GM13976 (cell line): ENCODE measurements at regions not wholly inside any gene's neighbourhood (a gene's known extent, or its start where the extent isn't known, plus 50 kb on each side); places are given as distances from the start of the nearest gene placed in this dataset.

ENCODE experiments used
- DNase-seq: peaks from one replicate; pipeline ENCODE4 v3.0.0; 2012; ENCODE audit warnings: low spot score
- in situ Hi-C: fragments of 300-500 bp; cut with MboI; formaldehyde crosslinking; loops from one replicate; pipeline ENCODE4 v1.12.0; 2022; ENCODE audit warnings: low sequenced_read_pairs, mixed read lengths, inconsistent platforms; ENCODE audit not compliant: unreplicated experiment
- TF ChIP-seq, protein P1 (sequence below): IDR thresholded peaks from 2 replicates; pipeline ENCODE4 v1.5.1; 2012; ENCODE audit warnings: borderline replicate concordance, mild to moderate bottlenecking; ENCODE audit not compliant: insufficient read depth; ENCODE audit errors: extremely low read depth, missing control alignments, control extremely low read depth

DNA sequence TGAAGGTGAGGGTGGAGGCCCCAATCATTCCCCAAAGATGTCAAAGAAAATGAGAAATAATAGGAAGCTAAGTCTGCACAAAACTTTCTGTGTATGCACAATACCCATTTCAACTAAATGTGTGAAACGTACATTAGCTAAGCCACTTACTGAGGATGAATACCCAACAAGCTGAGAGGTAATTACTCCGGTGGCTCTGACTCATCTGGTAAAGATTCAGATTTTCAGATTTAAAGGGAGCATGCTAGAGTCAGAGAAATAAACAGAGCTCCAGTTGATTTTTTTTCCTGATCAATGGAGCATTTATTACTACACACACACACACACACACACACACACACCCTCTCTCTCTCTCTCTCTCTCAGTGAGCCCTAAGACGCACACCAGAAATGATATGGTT, 194.8 kb upstream of the ARGLU1 start:
- TF ChIP-seq, protein P1, sequence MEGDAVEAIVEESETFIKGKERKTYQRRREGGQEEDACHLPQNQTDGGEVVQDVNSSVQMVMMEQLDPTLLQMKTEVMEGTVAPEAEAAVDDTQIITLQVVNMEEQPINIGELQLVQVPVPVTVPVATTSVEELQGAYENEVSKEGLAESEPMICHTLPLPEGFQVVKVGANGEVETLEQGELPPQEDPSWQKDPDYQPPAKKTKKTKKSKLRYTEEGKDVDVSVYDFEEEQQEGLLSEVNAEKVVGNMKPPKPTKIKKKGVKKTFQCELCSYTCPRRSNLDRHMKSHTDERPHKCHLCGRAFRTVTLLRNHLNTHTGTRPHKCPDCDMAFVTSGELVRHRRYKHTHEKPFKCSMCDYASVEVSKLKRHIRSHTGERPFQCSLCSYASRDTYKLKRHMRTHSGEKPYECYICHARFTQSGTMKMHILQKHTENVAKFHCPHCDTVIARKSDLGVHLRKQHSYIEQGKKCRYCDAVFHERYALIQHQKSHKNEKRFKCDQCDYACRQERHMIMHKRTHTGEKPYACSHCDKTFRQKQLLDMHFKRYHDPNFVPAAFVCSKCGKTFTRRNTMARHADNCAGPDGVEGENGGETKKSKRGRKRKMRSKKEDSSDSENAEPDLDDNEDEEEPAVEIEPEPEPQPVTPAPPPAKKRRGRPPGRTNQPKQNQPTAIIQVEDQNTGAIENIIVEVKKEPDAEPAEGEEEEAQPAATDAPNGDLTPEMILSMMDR: no peak
- in situ Hi-C loops: no loop called here
- DNase-seq: no peak

DNA sequence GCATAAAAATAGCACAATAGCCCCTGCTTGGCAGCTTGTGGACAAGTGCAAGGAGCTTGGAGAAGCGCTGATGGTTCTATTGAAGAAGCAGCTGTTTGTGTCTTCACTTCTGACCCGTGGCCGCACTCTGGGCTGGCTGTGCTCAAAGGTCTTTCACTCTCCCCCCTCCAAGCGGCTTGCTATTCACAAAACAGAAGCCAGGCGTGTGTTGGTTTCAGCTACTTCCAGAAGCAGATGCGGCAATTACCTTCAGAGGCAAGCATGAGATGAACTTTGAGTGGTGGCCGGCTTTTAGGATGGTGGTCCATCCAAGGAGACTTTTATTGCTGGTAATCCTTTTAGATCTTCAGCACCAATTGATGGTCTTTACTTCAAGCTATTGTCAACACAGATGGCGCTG, 188.5 kb upstream of the ARGLU1 start:
- in situ Hi-C loops: no loop called here
- no peak for DNase-seq
- TF ChIP-seq, protein P1: no peak

DNA sequence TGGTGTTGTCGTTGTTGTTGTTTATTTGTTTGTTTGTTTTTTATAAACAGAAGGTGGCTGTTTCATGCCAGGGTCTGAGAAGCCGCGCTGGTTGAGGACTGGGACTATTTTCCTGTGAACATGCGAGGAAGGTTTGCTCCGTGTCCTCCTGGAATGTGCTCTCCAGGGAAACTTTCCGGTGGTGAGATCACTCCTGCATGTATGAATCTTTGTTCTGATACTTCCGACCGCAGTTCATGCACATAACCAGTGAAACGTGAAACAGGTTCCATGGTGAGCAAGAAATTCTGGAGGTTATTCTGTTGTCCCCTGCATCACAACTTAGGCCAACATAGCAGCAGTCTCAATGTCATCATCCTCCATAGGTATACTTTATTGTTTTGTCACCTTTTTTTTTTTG, 187.6 kb upstream of the ARGLU1 start:
- DNase-seq: no peak
- TF ChIP-seq, protein P1: no peak
- in situ Hi-C loops: no loop called here

DNA sequence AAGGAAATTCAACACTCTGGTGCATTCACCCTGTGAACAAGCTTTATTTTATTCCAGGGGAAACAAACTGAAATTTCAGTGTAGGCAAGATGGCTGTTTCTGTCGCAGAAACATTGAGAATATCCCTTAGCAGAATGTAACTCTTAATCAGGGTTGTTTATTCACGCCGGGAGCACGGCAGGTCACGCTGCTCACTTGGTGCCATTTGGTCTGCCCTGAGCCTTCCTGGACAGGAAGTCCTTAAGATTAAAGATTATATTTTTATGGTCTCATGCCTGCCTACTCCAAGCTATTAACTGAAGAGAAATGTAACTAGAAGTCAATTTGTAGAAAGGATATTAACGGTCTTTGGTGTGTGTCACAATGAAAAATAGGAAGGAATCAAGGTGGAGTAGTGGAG, 185.3 kb upstream of the ARGLU1 start:
- no peak for DNase-seq
- in situ Hi-C loops: no loop called here
- TF ChIP-seq, protein P1: no peak

DNA sequence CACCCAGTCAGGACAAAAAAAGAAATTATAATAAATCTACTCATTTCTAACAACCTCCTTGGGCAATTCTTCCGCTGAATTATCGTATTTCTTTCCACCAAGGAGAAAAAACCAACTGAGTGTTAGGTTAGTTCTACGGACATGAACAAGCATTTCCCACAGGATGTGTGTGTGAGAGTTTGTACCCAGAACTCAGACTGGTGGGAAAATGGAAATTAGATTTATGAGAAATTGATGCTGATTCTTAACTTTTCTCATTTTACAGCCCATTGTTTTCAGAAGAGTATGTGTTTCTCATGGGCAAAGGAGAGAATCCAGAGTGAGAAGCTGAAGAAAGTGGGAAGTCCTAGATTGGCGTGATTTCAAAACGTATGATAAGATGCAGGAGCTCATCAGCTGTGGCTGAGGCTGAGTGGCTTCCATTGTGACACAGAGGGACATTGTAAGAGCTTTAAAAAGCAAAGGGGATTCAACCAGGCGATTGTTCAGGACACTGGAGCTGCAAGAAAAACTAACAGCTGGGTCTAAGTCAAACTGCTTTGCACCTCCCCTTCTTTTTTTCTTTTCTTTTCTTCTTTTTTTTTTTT, 184.7 kb upstream of the ARGLU1 start:
- TF ChIP-seq, protein P1: no peak
- DNase-seq: no peak
- in situ Hi-C loops: no loop called here

DNA sequence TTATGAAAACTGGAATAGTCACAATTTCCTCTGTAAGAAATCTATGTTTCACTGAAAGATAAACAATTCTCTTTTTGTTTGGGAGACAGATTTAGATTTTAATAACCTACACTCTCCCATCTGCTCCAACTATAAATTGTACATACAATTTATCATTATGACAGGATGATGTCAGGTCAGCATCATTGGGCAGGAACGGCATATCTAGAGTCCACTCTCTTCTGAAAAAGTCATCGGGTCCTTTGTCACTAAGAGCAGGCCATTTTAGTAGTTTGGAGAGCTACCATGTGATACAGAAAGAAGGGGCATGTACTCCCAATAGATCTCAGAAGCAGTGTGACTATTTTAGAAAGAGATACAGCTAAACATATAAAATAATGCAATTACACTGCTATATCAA, 180.8 kb upstream of the ARGLU1 start:
- in situ Hi-C loops: no loop called here
- DNase-seq: no peak
- TF ChIP-seq, protein P1: no peak
